HEK293 (cell line): ENCODE measurements at regions not wholly inside any gene's neighbourhood (a gene's known extent, or its start where the extent isn't known, plus 50 kb on each side); places are given as distances from the start of the nearest gene placed in this dataset.

Experiments
- KLF7 ChIP-seq: fragments of 450-650 bp; formaldehyde crosslinking; IDR thresholded peaks from 2 replicates; pipeline ENCODE4 v1.5.1; 2016; ENCODE audit warnings: missing biosample characterization, missing genetic modification characterization, borderline replicate concordance
- TCF7L2 ChIP-seq: IDR thresholded peaks from 2 replicates; pipeline ENCODE4 v1.6.1; 2011; ENCODE audit warnings: low read depth, mild to moderate bottlenecking, inconsistent platforms, low read length, moderate library complexity, borderline replicate concordance
- ZBTB49 ChIP-seq: fragments of 450-650 bp; formaldehyde crosslinking; IDR thresholded peaks from 2 replicates; pipeline ENCODE4 v1.5.1; 2016; ENCODE audit warnings: missing biosample characterization, missing genetic modification characterization, low read depth
- ZNF10 ChIP-seq: fragments of 450-650 bp; formaldehyde crosslinking; IDR thresholded peaks from 2 replicates; pipeline ENCODE4 v1.5.1; 2017; ENCODE audit warnings: missing biosample characterization, missing genetic modification characterization
- ZNF121 ChIP-seq: fragments of 450-650 bp; formaldehyde crosslinking; IDR thresholded peaks from 2 replicates; pipeline ENCODE4 v1.5.1; 2016; ENCODE audit warnings: missing biosample characterization, missing genetic modification characterization
- ZNF155 ChIP-seq: fragments of 450-650 bp; formaldehyde crosslinking; IDR thresholded peaks from 2 replicates; pipeline ENCODE4 v1.5.1; 2016; ENCODE audit warnings: missing biosample characterization, missing genetic modification characterization
- ZNF16 ChIP-seq: fragments of 450-650 bp; formaldehyde crosslinking; IDR thresholded peaks from 2 replicates; pipeline ENCODE4 v1.5.1; 2016; ENCODE audit warnings: low read depth, missing biosample characterization, missing genetic modification characterization
- TF ChIP-seq, protein P1 (sequence below): fragments of 450-650 bp; formaldehyde crosslinking; IDR thresholded peaks from 2 replicates; pipeline ENCODE4 v1.5.1; 2016; ENCODE audit warnings: missing biosample characterization, missing genetic modification characterization
- TF ChIP-seq, protein P2 (sequence below): fragments of 450-650 bp; formaldehyde crosslinking; IDR thresholded peaks from 2 replicates; pipeline ENCODE4 v1.5.1; 2016; ENCODE audit warnings: missing biosample characterization, missing genetic modification characterization

DNA sequence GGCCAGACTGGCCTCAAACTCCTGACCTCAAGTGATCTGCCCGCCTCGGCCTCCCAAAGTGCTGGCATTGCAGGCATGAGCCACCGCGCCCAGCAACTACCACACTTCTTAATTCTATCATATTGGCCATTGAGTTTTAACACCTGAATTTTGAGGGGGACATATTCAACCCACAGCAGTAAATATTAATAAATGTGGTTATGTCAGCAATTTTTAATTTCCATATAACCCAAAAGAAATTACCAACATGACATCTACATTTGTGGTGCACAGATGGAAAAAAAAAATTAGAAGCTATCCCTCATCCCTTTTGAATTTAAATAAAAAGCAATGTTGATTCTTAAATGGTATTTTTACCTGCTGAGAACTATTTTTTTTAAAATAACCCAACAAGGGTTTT lies 88.7 kb downstream of the SLITRK6 start:
- TF ChIP-seq, protein P1, sequence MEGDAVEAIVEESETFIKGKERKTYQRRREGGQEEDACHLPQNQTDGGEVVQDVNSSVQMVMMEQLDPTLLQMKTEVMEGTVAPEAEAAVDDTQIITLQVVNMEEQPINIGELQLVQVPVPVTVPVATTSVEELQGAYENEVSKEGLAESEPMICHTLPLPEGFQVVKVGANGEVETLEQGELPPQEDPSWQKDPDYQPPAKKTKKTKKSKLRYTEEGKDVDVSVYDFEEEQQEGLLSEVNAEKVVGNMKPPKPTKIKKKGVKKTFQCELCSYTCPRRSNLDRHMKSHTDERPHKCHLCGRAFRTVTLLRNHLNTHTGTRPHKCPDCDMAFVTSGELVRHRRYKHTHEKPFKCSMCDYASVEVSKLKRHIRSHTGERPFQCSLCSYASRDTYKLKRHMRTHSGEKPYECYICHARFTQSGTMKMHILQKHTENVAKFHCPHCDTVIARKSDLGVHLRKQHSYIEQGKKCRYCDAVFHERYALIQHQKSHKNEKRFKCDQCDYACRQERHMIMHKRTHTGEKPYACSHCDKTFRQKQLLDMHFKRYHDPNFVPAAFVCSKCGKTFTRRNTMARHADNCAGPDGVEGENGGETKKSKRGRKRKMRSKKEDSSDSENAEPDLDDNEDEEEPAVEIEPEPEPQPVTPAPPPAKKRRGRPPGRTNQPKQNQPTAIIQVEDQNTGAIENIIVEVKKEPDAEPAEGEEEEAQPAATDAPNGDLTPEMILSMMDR (tag by site-specific recombination) = no peak
- TF ChIP-seq ZNF10 (no peak), TCF7L2 (no peak), KLF7 (tag by site-specific recombination) (no peak), ZNF16 (tag by site-specific recombination) (no peak), ZNF121 (tag by site-specific recombination) (no peak), ZBTB49 (tag by site-specific recombination) (no peak), ZNF155 (tag by site-specific recombination) (no peak)
- TF ChIP-seq, protein P2, sequence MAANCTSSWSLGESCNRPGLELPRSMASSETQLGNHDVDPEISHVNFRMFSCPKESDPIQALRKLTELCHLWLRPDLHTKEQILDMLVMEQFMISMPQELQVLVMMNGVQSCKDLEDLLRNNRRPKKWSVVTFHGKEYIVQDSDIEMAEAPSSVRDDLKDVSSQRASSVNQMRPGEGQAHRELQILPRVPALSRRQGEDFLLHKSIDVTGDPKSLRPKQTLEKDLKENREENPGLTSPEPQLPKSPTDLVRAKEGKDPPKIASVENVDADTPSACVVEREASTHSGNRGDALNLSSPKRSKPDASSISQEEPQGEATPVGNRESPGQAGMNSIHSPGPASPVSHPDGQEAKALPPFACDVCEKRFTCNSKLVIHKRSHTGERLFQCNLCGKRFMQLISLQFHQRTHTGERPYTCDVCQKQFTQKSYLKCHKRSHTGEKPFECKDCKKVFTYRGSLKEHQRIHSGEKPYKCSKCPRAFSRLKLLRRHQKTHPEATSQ = no peak
